A549 (cell line): ENCODE measurements at regions not wholly inside any gene's neighbourhood (a gene's known extent, or its start where the extent isn't known, plus 50 kb on each side); places are given as distances from the start of the nearest gene placed in this dataset.

Source experiments
- ATAC-seq, 2 experiments: fragments of 200-7000 bp in 1 of 2; fragments of >200 bp in 1 of 2; cut with Nextera tagmentation in 1 of 2; cut with Tn5 transposase in 1 of 2; 3 replicates each; pipeline versions ENCODE4 v1.8.0 to v1.9.1; 2018 to 2020; ENCODE audit warnings: mild to moderate bottlenecking in 1 of 2, moderate library complexity in 1 of 2
- CTCF ChIA-PET: fragments of 300-600 bp; sonication (Branson Sonifier 250); formaldehyde crosslinking; extraction: SDS; loops from one replicate; lab custom pipeline; 2021; ENCODE audit warnings: antibody characterized with exemption, inconsistent platforms; lab: Yijun Ruan, JAX
- POLR2A ChIA-PET: fragments of 350-600 bp; formaldehyde crosslinking; extraction: SDS; loops from one replicate; lab custom pipeline; 2021; ENCODE audit warnings: antibody characterized with exemption, inconsistent platforms; lab: Yijun Ruan, JAX
- DNase-seq, 2 experiments: peaks; one replicate each; pipeline versions ENCODE4 v3.0.0 to v3.0.0-alpha.2; 2011 to 2016; ENCODE audit warnings: low read depth in 1 of 2, low spot score in 1 of 2
- FAIRE-seq: peaks from 2 replicates; lab custom pipeline; 2011; peaks lifted over from hg19 to GRCh38; lab: Jason Lieb, UNC
- H3K27ac ChIP-seq, 2 experiments: fragments of >200 bp; sonication (Bioruptor Twin); formaldehyde crosslinking; 3 replicates each; pipeline ENCODE4 v1.5.1; 2016 to 2017
- H3K4me1 ChIP-seq: fragments of >200 bp; sonication (Bioruptor Twin); formaldehyde crosslinking; 3 replicates; pipeline ENCODE4 v1.6.1; 2016
- H3K4me2 ChIP-seq: fragments of >200 bp; sonication (Bioruptor Twin); formaldehyde crosslinking; 3 replicates; pipeline ENCODE4 v1.6.1; 2016
- H3K4me3 ChIP-seq: fragments of >200 bp; sonication (Bioruptor Twin); formaldehyde crosslinking; 3 replicates; pipeline ENCODE4 v1.5.1; 2016
- H3K9me3 ChIP-seq: fragments of >200 bp; sonication (Bioruptor Twin); formaldehyde crosslinking; 3 replicates; pipeline ENCODE4 v1.6.1; 2016
- CBX2 ChIP-seq: fragments of 200-600 bp; sonication (generic); IDR thresholded peaks from 2 replicates; pipeline ENCODE4 v1.6.1; 2016; ENCODE audit warnings: low read depth, mild to moderate bottlenecking, borderline replicate concordance
- CBX8 ChIP-seq: fragments of 200-600 bp; sonication (generic); IDR thresholded peaks from 2 replicates; pipeline ENCODE4 v1.6.1; 2016
- CHD2 ChIP-seq: fragments of 150-350 bp; IDR thresholded peaks from 2 replicates; pipeline ENCODE4 v1.6.1; 2014; ENCODE audit warnings: low read length; ENCODE audit not compliant: partially characterized antibody
- CHD4 ChIP-seq: fragments of 200-600 bp; sonication (generic); IDR thresholded peaks from 2 replicates; pipeline ENCODE4 v1.6.1; 2016; ENCODE audit warnings: antibody characterized with exemption, mild to moderate bottlenecking, borderline replicate concordance
- EHF ChIP-seq: fragments of 250-450 bp; sonication (Bioruptor Pico); IDR thresholded peaks from 2 replicates; pipeline ENCODE4 v1.5.0; 2020; ENCODE audit warnings: mild to moderate bottlenecking
- FOSL2 ChIP-seq, 2 experiments: fragments of 450-650 bp in 1 of 2; fragments of >200 bp in 1 of 2; sonication (Bioruptor Twin) in 1 of 2; formaldehyde crosslinking; IDR thresholded peaks; 2 replicates each; pipeline versions ENCODE4 v1.5.0 to v1.6.1; 2016 to 2020; ENCODE audit warnings: mild to moderate bottlenecking in 1 of 2, moderate library complexity in 1 of 2
- GATA3 ChIP-seq: IDR thresholded peaks from 2 replicates; pipeline ENCODE4 v1.6.1; 2012; ENCODE audit warnings: borderline replicate concordance
- HEYL ChIP-seq: fragments of 250-450 bp; sonication (Bioruptor Pico); IDR thresholded peaks from 2 replicates; pipeline ENCODE4 v1.8.0; 2021; ENCODE audit warnings: mild to moderate bottlenecking, moderate library complexity
- HOXB13 ChIP-seq: fragments of 250-450 bp; sonication (Bioruptor Pico); IDR thresholded peaks from 2 replicates; pipeline ENCODE4 v1.5.0; 2020; ENCODE audit warnings: low read depth, mild to moderate bottlenecking, moderate library complexity
- HOXB5 ChIP-seq: fragments of 250-450 bp; sonication (Bioruptor Pico); IDR thresholded peaks from 2 replicates; pipeline ENCODE4 v1.5.0; 2020; ENCODE audit warnings: mild to moderate bottlenecking, moderate library complexity
- JUNB ChIP-seq: fragments of >200 bp; sonication (Bioruptor Twin); formaldehyde crosslinking; IDR thresholded peaks from 2 replicates; pipeline ENCODE4 v1.6.1; 2016
- KDM5A ChIP-seq: fragments of 200-600 bp; sonication (generic); IDR thresholded peaks from 2 replicates; pipeline ENCODE4 v1.6.1; 2016; ENCODE audit warnings: antibody characterized with exemption, mild to moderate bottlenecking
- MAFK ChIP-seq: fragments of 450-650 bp; IDR thresholded peaks from 2 replicates; pipeline ENCODE4 v1.6.1; 2014; ENCODE audit not compliant: partially characterized antibody
- POLR2A ChIP-seq: IDR thresholded peaks from 2 replicates; pipeline ENCODE4 v1.6.1; 2012; ENCODE audit warnings: mild to moderate bottlenecking, low read length
- RAD21 ChIP-seq, 2 experiments: fragments of >200 bp in 1 of 2; sonication (Bioruptor Twin) in 1 of 2; formaldehyde crosslinking in 1 of 2; IDR thresholded peaks in 1 of 2; conservative IDR thresholded peaks in 1 of 2; 2 replicates in 1 of 2; 3 replicates in 1 of 2; pipeline ENCODE4 v1.6.1; 2012 to 2018; ENCODE audit warnings: inconsistent platforms in 1 of 2
- RARB ChIP-seq: fragments of 250-450 bp; sonication (Bioruptor Pico); IDR thresholded peaks from 2 replicates; pipeline ENCODE4 v1.8.0; 2021; ENCODE audit warnings: mild to moderate bottlenecking, moderate library complexity
- TP53 ChIP-seq: fragments of 250-450 bp; sonication (Bioruptor Pico); IDR thresholded peaks from 2 replicates; pipeline ENCODE4 v1.5.0; 2021; ENCODE audit warnings: mild to moderate bottlenecking, moderate library complexity
- WGBS: methylation state at CpG from one replicate; pipeline ENCODE4 v1.1.6; 2017; ENCODE audit errors: missing lambda C conversion rate; 5-methylcytosine and 5-hydroxymethylcytosine counted together
- TF ChIP-seq, protein P1 (sequence below): IDR thresholded peaks from 2 replicates; pipeline ENCODE4 v1.6.1; 2012
- TF ChIP-seq, protein P2 (sequence below): IDR thresholded peaks from 2 replicates; pipeline ENCODE4 v1.6.1; 2012; ENCODE audit warnings: low read depth, borderline replicate concordance
- TF ChIP-seq, protein P3 (sequence below): IDR thresholded peaks from 2 replicates; pipeline ENCODE4 v1.6.1; 2012
- TF ChIP-seq, protein P4 (sequence below): fragments of >200 bp; sonication (Bioruptor Twin); formaldehyde crosslinking; IDR thresholded peaks from 2 replicates; pipeline ENCODE4 v1.6.1; 2016
- TF ChIP-seq, protein P5 (sequence below): fragments of 200-600 bp; sonication (generic); IDR thresholded peaks from 2 replicates; pipeline ENCODE4 v1.6.1; 2016; ENCODE audit warnings: antibody characterized with exemption, mild to moderate bottlenecking, moderate library complexity

DNA sequence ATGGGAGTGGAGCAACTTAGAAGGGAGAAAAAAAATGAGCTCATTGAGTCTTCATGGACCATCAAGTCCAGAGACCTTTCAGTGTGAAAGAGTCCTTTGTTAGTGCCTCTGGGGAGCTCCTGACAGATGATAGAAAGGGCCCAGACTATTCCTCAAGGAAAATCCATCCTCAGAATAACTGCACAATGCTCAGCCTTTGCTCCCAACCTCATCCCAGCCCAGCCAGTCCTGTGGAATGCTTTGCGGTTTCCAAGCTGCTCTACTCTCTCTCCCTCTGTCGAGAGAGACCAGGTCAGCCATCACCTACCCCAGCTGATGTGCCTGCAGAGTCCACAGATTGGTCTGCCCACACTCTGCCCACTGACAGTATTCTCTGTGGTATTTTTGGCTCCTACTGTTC lies 406.2 kb downstream of the MFSD1 start (continued):
- TF ChIP-seq, protein P1, sequence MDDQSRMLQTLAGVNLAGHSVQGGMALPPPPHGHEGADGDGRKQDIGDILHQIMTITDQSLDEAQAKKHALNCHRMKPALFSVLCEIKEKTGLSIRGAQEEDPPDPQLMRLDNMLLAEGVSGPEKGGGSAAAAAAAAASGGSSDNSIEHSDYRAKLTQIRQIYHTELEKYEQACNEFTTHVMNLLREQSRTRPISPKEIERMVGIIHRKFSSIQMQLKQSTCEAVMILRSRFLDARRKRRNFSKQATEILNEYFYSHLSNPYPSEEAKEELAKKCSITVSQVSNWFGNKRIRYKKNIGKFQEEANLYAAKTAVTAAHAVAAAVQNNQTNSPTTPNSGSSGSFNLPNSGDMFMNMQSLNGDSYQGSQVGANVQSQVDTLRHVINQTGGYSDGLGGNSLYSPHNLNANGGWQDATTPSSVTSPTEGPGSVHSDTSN: no peak
- TF ChIP-seq, protein P2, sequence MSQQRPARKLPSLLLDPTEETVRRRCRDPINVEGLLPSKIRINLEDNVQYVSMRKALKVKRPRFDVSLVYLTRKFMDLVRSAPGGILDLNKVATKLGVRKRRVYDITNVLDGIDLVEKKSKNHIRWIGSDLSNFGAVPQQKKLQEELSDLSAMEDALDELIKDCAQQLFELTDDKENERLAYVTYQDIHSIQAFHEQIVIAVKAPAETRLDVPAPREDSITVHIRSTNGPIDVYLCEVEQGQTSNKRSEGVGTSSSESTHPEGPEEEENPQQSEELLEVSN: no peak
- TF ChIP-seq GATA3: no peak

DNA sequence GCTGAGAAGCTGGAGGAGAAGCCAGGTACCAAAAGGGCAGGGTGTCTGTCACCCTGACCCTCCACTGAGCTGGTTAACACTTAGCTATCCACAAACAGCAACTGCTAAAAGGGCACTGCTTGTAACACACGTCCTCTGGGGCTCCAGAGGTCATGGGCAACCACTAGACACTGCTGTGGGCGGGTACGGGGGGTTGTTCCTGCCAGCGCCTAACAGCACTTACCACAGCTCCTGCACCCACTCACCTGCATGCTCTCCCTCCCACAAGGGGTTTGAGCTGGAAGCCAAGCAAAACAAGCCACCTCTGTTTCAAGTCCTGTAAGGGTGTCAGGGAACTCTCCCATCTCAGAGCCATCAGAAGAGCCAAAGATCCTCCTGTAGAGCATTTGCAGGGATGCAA lies 407.6 kb downstream of the MFSD1 start:
- 83% methylated on average over 1 of the region's 4 CpGs for WGBS
- Histone ChIP-seq H3K4me2 (no peak overlapping the region), H3K4me3 (no peak overlapping the region), H3K9me3 (no peaks in the 10 kb centered on the region), H3K27ac (no peak overlapping the region), H3K4me1 (no peaks in the 10 kb centered on the region)
- ChIA-PET CTCF (interaction anchor here (0.9 to 1.0 kb wide), 2 partner anchors 363 to 420 kb away, joined by 3 read pairs; no protein-coding TSS in a partner anchor), POLR2A (no interaction called here)
- TF ChIP-seq CHD4 (no peak), JUNB (no peak), CBX8 (no peak), RAD21 (conservative IDR thresholded peaks at IDR 0.05 in 1 of 2, IDR thresholded peaks at IDR 0.05 in 1 of 2) (no peak), CBX2 (no peak), KDM5A (no peak), HOXB5 (CRISPR knock-in tag) (no peak), RARB (no peak), POLR2A (no peak), CHD2 (no peak), EHF (CRISPR knock-in tag) (no peak), MAFK (no peak), HOXB13 (no peak), TP53 (CRISPR knock-in tag) (no peak), HEYL (CRISPR knock-in tag) (no peak), FOSL2 (IDR thresholded peaks at IDR 0.05) (no peak), FOSL2 (CRISPR knock-in tag; IDR thresholded peaks at IDR 0.05) (no peak)
- TF ChIP-seq, protein P3, sequence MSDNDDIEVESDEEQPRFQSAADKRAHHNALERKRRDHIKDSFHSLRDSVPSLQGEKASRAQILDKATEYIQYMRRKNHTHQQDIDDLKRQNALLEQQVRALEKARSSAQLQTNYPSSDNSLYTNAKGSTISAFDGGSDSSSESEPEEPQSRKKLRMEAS: no peak
- TF ChIP-seq, protein P1: no peak
- TF ChIP-seq, protein P4, sequence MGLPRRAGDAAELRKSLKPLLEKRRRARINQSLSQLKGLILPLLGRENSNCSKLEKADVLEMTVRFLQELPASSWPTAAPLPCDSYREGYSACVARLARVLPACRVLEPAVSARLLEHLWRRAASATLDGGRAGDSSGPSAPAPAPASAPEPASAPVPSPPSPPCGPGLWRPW: no peak
- TF ChIP-seq, protein P5, sequence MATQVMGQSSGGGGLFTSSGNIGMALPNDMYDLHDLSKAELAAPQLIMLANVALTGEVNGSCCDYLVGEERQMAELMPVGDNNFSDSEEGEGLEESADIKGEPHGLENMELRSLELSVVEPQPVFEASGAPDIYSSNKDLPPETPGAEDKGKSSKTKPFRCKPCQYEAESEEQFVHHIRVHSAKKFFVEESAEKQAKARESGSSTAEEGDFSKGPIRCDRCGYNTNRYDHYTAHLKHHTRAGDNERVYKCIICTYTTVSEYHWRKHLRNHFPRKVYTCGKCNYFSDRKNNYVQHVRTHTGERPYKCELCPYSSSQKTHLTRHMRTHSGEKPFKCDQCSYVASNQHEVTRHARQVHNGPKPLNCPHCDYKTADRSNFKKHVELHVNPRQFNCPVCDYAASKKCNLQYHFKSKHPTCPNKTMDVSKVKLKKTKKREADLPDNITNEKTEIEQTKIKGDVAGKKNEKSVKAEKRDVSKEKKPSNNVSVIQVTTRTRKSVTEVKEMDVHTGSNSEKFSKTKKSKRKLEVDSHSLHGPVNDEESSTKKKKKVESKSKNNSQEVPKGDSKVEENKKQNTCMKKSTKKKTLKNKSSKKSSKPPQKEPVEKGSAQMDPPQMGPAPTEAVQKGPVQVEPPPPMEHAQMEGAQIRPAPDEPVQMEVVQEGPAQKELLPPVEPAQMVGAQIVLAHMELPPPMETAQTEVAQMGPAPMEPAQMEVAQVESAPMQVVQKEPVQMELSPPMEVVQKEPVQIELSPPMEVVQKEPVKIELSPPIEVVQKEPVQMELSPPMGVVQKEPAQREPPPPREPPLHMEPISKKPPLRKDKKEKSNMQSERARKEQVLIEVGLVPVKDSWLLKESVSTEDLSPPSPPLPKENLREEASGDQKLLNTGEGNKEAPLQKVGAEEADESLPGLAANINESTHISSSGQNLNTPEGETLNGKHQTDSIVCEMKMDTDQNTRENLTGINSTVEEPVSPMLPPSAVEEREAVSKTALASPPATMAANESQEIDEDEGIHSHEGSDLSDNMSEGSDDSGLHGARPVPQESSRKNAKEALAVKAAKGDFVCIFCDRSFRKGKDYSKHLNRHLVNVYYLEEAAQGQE: no peak
- DNase-seq: no peak
- no peak for FAIRE-seq
- no peak for ATAC-seq
